Testis (tissue), 2 donors: ENCODE measurements at regions not wholly inside any gene's neighbourhood (a gene's known extent, or its start where the extent isn't known, plus 50 kb on each side); places are given as distances from the start of the nearest gene placed in this dataset.

Source experiments
- DNase-seq: peaks from one replicate; pipeline ENCODE4 v3.0.0-alpha.2; 2019
- H3K27ac ChIP-seq, 2 donors: fragments of 200-600 bp; sonication (generic); one replicate each; pipeline ENCODE4 v1.5.1; 2019
- H3K27me3 ChIP-seq: fragments of 200-600 bp; sonication (generic); one replicate; pipeline ENCODE4 v1.5.1; 2019
- H3K36me3 ChIP-seq: fragments of 200-600 bp; sonication (generic); one replicate; pipeline ENCODE4 v1.5.1; 2017; ENCODE audit warnings: low read depth; ENCODE audit errors: missing control alignments
- H3K4me1 ChIP-seq: fragments of 200-600 bp; sonication (generic); one replicate; pipeline ENCODE4 v1.5.1; 2019
- H3K4me3 ChIP-seq, 2 donors: fragments of 200-600 bp; sonication (generic); one replicate each; pipeline ENCODE4 v1.5.1; 2017 to 2019
- H3K9me3 ChIP-seq: fragments of 200-600 bp; sonication (generic); one replicate; pipeline ENCODE4 v1.5.1; 2017
- CTCF ChIP-seq, 3 experiments: fragments of 450-650 bp in 2 of 3; fragments of 200-600 bp in 1 of 3; sonication (generic) in 1 of 3; IDR thresholded peaks; one replicate each; pipeline ENCODE4 v1.5.1; 2016 to 2019; ENCODE audit warnings: antibody characterized with exemption in 3 of 3, mild to moderate bottlenecking in 2 of 3, moderate library complexity in 1 of 3
- POLR2A ChIP-seq: fragments of 450-650 bp; IDR thresholded peaks from one replicate; pipeline ENCODE4 v1.6.1; 2017; ENCODE audit warnings: antibody characterized with exemption, mild to moderate bottlenecking, moderate library complexity
- WGBS, 2 donors: methylation state at CpG; one replicate each; pipeline ENCODE4 v1.1.5; 2018; 5-methylcytosine and 5-hydroxymethylcytosine counted together
- intact Hi-C: fragments of 100-400 bp; cut with DNase I; formaldehyde crosslinking; loops from one replicate; pipeline ENCODE4 v1.15.1; 2023; ENCODE audit warnings: low total_unique reads

- H3K27ac ChIP-seq, result no peak overlapping the region
- no peaks in the 10 kb centered on the region for H3K4me1 ChIP-seq
- WGBS, 2 donors, result 55 to 62% methylated on average over 10 of the region's 10 CpGs
- no peak for DNase-seq
- no peaks in the 10 kb centered on the region for H3K36me3 ChIP-seq
- TF ChIP-seq CTCF (IDR thresholded peaks at IDR 0.05) (no peak), POLR2A (no peak)
- intact Hi-C loops, result no loop called here
- H3K27me3 ChIP-seq, result no peaks in the 10 kb centered on the region
- H3K9me3 ChIP-seq, result no peaks in the 10 kb centered on the region
- no peak overlapping the region for H3K4me3 ChIP-seq
These were observed 89.0 kb upstream of the IRX2 start for GRCh38 chr5:2840372-2840915.

GRCh38 chr5:2836133-2836532 is 84.7 kb upstream of the IRX2 start:
- no peak for DNase-seq

GRCh38 chr5:2833556-2833955 is 82.1 kb upstream of the IRX2 start:
- Histone ChIP-seq H3K27me3 (no peaks in the 10 kb centered on the region), H3K9me3 (no peaks in the 10 kb centered on the region), H3K36me3 (no peaks in the 10 kb centered on the region), H3K4me1 (no peaks in the 10 kb centered on the region), H3K27ac (no peak overlapping the region), H3K4me3 (no peak overlapping the region)
- WGBS, 2 donors, result 42 to 58% methylated on average over 11 of the region's 11 CpGs
- no peak for DNase-seq
- intact Hi-C loops, result no loop called here
- TF ChIP-seq POLR2A (no peak), CTCF (IDR thresholded peaks at IDR 0.05) (no peak)

More at GRCh38 chr5:2836133-2836532, 84.7 kb upstream of the IRX2 start:
- WGBS, 2 donors, result 75 to 77% methylated on average over 5 of the region's 5 CpGs
- H3K27ac ChIP-seq, result no peak overlapping the region
- TF ChIP-seq CTCF (IDR thresholded peaks at IDR 0.05) (no peak), POLR2A (no peak)
- no peaks in the 10 kb centered on the region for H3K4me1 ChIP-seq
- no peaks in the 10 kb centered on the region for H3K27me3 ChIP-seq
- H3K36me3 ChIP-seq, result no peaks in the 10 kb centered on the region
- no peaks in the 10 kb centered on the region for H3K9me3 ChIP-seq
- intact Hi-C loops, result no loop called here
- no peak overlapping the region for H3K4me3 ChIP-seq

- 58 to 79% methylated on average over 4 of the region's 4 CpGs for WGBS, 2 donors
- Histone ChIP-seq H3K27me3 (no peaks in the 10 kb centered on the region), H3K4me3 (no peak overlapping the region), H3K9me3 (no peaks in the 10 kb centered on the region), H3K27ac (no peak overlapping the region), H3K4me1 (no peaks in the 10 kb centered on the region), H3K36me3 (no peaks in the 10 kb centered on the region)
- no peak for DNase-seq
- intact Hi-C loops, result no loop called here
- TF ChIP-seq CTCF (IDR thresholded peaks at IDR 0.05) (no peak), POLR2A (no peak)
These were observed 80.9 kb upstream of the IRX2 start for GRCh38 chr5:2832394-2832793.

GRCh38 chr5:2829239-2829638 is 77.8 kb upstream of the IRX2 start:
- Histone ChIP-seq H3K27me3 (no peaks in the 10 kb centered on the region), H3K27ac (no peak overlapping the region), H3K4me3 (no peak overlapping the region), H3K4me1 (no peaks in the 10 kb centered on the region), H3K36me3 (no peaks in the 10 kb centered on the region), H3K9me3 (no peaks in the 10 kb centered on the region)
- 26 to 30% methylated on average over 4 of the region's 4 CpGs for WGBS, 2 donors
- TF ChIP-seq POLR2A (no peak), CTCF (IDR thresholded peaks at IDR 0.05) (no peak)
- intact Hi-C loops, result no loop called here
- DNase-seq, result no peak
